ENCODE measurements at regions not wholly inside any gene's neighbourhood (a gene's known extent, or its start where the extent isn't known, plus 50 kb on each side); places are given as distances from the start of the nearest gene placed in this dataset.

GRCh38 chr1:78436961-78437360 is 53.8 kb upstream of the PTGFR start:
- TF ChIP-seq, protein P1, sequence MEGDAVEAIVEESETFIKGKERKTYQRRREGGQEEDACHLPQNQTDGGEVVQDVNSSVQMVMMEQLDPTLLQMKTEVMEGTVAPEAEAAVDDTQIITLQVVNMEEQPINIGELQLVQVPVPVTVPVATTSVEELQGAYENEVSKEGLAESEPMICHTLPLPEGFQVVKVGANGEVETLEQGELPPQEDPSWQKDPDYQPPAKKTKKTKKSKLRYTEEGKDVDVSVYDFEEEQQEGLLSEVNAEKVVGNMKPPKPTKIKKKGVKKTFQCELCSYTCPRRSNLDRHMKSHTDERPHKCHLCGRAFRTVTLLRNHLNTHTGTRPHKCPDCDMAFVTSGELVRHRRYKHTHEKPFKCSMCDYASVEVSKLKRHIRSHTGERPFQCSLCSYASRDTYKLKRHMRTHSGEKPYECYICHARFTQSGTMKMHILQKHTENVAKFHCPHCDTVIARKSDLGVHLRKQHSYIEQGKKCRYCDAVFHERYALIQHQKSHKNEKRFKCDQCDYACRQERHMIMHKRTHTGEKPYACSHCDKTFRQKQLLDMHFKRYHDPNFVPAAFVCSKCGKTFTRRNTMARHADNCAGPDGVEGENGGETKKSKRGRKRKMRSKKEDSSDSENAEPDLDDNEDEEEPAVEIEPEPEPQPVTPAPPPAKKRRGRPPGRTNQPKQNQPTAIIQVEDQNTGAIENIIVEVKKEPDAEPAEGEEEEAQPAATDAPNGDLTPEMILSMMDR (IDR thresholded peaks at IDR 0.05; ENCODE audit: insufficient read depth, low read length, poor library complexity, severe bottlenecking), result no peak
- Histone ChIP-seq H3K27me3 (ENCODE audit: control insufficient read depth, insufficient read depth, low read length) (no peaks in the 10 kb centered on the region), H3K36me3 (ENCODE audit: control insufficient read depth, insufficient read depth, low read length) (no peaks in the 10 kb centered on the region), H3K4me3 (ENCODE audit: low read depth, low read length) (no peak overlapping the region)
- no peak for DNase-seq (ENCODE audit: low read depth)

- H3K36me3 ChIP-seq (ENCODE audit: control insufficient read depth, insufficient read depth, low read length), result no peaks in the 10 kb centered on the region
- DNase-seq (ENCODE audit: low read depth), result no peak
- H3K27me3 ChIP-seq (ENCODE audit: control insufficient read depth, insufficient read depth, low read length), result no peaks in the 10 kb centered on the region
- H3K4me3 ChIP-seq (ENCODE audit: low read depth, low read length), result no peak overlapping the region
- TF ChIP-seq, protein P1 (IDR thresholded peaks at IDR 0.05; ENCODE audit: insufficient read depth, low read length, poor library complexity, severe bottlenecking), result no peak
Measured at GRCh38 chr1:78437396-78437795, 53.4 kb upstream of the PTGFR start.

- no peak for DNase-seq (ENCODE audit: low read depth)
- TF ChIP-seq, protein P1 (IDR thresholded peaks at IDR 0.05; ENCODE audit: insufficient read depth, low read length, poor library complexity, severe bottlenecking), result no peak
- H3K4me3 ChIP-seq (ENCODE audit: low read depth, low read length), result no peak overlapping the region
- H3K27me3 ChIP-seq (ENCODE audit: control insufficient read depth, insufficient read depth, low read length), result no peaks in the 10 kb centered on the region
- H3K36me3 ChIP-seq (ENCODE audit: control insufficient read depth, insufficient read depth, low read length), result no peaks in the 10 kb centered on the region
Measured at GRCh38 chr1:78437941-78438340, 52.8 kb upstream of the PTGFR start.

GRCh38 chr1:78440381-78440793 is 50.4 kb upstream of the PTGFR start:
- TF ChIP-seq, protein P1 (IDR thresholded peaks at IDR 0.05; ENCODE audit: insufficient read depth, low read length, poor library complexity, severe bottlenecking), result no peak
- Histone ChIP-seq H3K27me3 (ENCODE audit: control insufficient read depth, insufficient read depth, low read length) (no peaks in the 10 kb centered on the region), H3K4me3 (ENCODE audit: low read depth, low read length) (no peak overlapping the region), H3K36me3 (ENCODE audit: control insufficient read depth, insufficient read depth, low read length) (no peaks in the 10 kb centered on the region)
- no peak for DNase-seq (ENCODE audit: low read depth)
